GM12865 (cell line): ENCODE measurements at regions not wholly inside any gene's neighbourhood (a gene's known extent, or its start where the extent isn't known, plus 50 kb on each side); places are given as distances from the start of the nearest gene placed in this dataset.

Source experiments
- DNase-seq: peaks from one replicate; pipeline ENCODE4 v3.0.0; 2010; ENCODE audit warnings: low read depth
- H3K4me3 ChIP-seq: 2 replicates; pipeline ENCODE4 v1.5.1; 2011; ENCODE audit warnings: mild to moderate bottlenecking, low read depth, low read length, control low read depth
- TF ChIP-seq, protein P1 (sequence below): IDR thresholded peaks from 2 replicates; pipeline ENCODE4 v1.5.1; 2011; ENCODE audit warnings: low read length, control low read depth, low read depth, inconsistent platforms; ENCODE audit not compliant: insufficient read depth; ENCODE audit errors: missing control alignments

DNA sequence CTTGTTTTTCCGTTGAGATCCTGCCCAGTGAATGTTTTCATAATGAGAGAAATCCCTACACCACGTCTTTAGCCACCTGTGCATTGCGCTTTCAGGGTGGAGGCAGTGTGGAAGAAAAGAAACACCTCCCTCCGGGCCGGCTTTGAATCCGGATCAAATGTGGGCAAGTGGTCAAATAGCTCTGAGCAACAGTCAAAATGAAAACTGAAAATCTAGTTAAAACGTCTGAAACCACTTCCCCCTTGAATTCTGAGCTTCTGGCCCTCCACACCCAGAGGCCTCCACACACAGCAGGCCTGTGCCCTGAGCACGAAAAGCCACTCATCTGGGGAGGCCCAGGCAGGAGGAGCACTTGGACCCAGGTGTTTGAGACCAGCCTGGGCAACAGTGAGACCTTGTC is 263.6 kb upstream of the SALL3 start:
- TF ChIP-seq, protein P1, sequence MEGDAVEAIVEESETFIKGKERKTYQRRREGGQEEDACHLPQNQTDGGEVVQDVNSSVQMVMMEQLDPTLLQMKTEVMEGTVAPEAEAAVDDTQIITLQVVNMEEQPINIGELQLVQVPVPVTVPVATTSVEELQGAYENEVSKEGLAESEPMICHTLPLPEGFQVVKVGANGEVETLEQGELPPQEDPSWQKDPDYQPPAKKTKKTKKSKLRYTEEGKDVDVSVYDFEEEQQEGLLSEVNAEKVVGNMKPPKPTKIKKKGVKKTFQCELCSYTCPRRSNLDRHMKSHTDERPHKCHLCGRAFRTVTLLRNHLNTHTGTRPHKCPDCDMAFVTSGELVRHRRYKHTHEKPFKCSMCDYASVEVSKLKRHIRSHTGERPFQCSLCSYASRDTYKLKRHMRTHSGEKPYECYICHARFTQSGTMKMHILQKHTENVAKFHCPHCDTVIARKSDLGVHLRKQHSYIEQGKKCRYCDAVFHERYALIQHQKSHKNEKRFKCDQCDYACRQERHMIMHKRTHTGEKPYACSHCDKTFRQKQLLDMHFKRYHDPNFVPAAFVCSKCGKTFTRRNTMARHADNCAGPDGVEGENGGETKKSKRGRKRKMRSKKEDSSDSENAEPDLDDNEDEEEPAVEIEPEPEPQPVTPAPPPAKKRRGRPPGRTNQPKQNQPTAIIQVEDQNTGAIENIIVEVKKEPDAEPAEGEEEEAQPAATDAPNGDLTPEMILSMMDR = no peak
- H3K4me3 ChIP-seq = no peak overlapping the region
- DNase-seq = no peak

DNA sequence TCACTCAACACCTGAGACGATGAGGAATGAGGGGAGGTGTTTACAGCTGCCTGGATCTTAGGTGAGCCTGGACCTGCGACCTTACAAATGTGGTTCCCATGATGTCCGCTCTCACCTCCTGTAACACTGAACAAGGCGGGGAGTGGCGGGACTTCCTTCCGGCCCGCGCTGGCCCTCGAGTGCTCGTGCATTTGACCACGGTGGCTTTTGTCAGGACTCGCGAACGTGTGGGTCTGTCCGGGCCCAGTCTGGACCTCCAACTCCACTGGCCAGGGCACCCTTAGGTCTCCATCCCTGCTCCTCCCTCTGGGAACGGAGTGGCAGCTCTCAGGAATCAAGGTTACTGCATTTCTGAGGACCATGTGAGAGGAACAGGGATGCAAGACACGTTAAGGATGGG is 263.0 kb upstream of the SALL3 start:
- H3K4me3 ChIP-seq = no peak overlapping the region
- no peak for DNase-seq
- TF ChIP-seq, protein P1 = no peak

DNA sequence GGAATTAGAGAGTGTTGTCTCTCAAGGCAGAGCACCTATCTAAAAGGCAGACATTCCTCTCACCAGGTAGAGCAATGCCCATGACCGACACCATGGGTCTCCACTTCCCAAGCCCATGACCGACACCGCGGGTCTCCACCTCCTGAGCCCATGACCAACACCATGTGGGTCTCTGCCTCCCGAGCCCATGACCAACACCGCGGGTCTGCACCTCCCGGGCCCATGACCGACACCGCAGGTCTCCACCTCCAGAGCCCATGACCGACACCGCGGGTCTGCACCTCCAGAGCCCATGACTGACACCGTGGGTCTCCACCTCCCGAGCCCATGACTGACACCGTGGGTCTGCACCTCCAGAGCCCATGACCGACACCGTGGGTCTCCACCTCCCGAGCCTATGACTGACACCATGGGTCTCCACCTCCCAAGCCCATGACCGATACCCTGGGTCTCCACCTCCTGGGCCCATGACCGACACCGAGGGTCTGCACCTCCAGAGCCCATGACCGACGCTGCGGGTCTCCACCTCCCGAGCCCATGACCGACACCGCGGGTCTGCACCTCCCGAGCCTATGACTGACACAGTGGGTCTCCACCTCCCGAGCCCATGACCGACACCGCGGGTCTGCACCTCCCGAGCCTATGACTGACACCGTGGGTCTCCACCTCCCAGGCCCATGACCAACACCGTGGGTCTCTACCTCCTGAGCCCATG is 262.4 kb upstream of the SALL3 start:
- no peak overlapping the region for H3K4me3 ChIP-seq
- DNase-seq = no peak
- TF ChIP-seq, protein P1 = no peak

DNA sequence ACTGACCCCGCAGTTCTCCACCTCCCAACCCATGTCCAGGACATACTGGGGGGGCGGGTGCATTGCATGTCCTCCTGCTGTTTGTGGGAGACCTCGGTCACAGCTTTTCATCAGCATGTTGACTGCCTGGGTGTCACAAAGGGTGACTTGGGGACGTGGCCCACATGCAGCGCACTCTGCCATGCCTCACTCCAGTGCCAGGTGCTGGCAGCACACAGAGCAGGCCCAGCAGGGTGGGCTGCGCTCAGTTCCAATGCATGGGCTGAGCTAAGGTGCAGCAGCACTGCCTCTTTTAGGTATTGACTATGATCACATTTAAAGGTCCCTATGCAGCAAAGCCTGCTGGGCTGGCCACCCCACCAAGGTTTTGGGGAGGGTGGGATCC is 261.9 kb upstream of the SALL3 start:
- no peak for DNase-seq
- TF ChIP-seq, protein P1 = no peak
- no peak overlapping the region for H3K4me3 ChIP-seq

DNA sequence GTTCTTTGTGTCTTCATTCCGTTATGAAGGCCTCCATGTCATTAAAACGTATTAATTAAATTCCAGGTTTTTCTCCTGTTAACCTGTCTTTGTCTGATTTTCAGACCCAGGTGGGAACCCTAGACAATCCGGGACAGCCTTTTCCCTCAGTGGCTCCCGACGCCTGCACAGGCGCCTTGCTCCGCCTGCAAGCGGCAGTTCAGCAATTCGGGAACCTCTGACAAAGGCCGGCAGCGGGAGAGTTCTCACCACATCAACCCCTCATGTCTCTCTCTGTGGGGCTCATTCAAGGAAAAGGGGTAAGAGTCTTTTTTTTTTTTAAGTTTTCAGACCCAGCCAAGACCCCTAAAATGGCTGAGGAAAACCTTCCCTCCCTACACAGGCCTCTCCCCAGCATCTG is 259.8 kb upstream of the SALL3 start:
- H3K4me3 ChIP-seq = no peak overlapping the region
- TF ChIP-seq, protein P1 = no peak
- DNase-seq = no peak

DNA sequence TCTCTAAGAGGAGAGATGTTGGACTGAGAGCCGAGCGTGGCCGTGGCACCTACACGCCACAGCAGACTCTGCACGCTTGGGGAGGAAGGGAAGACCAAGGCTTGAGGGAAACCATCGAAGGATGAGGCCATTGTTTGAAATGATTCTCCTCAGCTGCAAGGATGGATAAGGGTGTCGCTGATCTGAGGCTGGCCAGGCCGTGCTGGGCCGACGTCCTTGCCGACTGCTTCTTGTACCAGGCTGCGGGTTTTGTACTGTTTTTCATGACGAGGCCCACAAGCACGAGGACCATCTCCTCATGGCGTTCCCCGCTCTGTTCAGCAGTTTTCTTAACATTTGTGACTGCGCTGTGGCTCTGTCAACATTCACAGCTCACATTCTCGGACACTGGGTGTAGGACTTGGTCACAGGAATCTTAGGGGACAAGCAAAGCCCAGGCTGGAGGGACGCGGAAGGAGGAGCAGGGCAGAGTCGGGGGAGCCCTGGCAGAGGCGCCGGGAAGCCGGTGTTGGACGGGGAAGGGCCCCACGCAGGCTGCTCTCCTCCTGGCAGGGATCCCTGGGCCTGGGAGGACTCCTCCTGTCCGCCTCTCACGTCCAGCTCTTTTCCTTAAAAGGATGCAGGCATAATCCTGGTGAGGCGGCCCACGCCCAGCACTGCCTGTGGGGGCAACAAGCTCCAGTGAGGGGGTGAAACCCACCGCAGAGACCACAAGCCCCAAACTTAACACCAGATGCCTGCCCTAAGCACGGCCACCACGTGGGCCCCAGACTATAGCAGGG is 259.0 kb upstream of the SALL3 start:
- DNase-seq = no peak
- TF ChIP-seq, protein P1 = no peak
- no peak overlapping the region for H3K4me3 ChIP-seq

DNA sequence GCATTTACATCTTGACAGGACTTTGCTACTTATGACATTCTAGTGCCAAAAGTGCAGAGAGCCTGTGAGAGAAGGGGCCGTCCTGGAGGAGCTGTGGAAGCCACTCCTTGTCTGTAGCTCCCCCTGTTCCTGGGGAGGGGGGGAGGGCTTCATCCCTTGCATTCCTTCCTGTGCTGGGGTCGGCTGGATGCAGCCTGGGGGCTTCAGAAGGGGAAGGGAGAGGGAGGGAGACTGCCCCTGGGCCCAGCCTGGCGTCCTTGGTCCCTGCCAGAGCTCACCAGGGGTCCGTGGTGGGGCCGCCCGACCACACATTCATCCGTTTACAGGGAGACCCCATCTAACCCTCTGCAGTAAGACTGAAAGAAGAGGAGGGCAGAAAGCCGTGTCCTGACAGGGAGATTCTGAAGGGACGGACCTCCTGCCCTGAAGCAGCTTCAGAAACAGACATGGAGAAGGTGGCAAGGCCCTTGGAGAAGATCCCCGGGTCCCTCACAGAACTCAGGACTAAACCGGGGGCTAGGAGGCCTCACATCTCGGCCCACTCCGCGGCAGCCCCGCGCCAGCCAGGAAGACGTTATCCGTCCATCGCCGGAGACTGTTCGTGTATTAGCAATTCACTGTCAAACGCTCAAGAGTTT is 258.3 kb upstream of the SALL3 start:
- TF ChIP-seq, protein P1 = no peak
- no peak overlapping the region for H3K4me3 ChIP-seq
- DNase-seq = no peak
